ENCODE measurements at regions not wholly inside any gene's neighbourhood (a gene's known extent, or its start where the extent isn't known, plus 50 kb on each side); places are given as distances from the start of the nearest gene placed in this dataset.

DNA sequence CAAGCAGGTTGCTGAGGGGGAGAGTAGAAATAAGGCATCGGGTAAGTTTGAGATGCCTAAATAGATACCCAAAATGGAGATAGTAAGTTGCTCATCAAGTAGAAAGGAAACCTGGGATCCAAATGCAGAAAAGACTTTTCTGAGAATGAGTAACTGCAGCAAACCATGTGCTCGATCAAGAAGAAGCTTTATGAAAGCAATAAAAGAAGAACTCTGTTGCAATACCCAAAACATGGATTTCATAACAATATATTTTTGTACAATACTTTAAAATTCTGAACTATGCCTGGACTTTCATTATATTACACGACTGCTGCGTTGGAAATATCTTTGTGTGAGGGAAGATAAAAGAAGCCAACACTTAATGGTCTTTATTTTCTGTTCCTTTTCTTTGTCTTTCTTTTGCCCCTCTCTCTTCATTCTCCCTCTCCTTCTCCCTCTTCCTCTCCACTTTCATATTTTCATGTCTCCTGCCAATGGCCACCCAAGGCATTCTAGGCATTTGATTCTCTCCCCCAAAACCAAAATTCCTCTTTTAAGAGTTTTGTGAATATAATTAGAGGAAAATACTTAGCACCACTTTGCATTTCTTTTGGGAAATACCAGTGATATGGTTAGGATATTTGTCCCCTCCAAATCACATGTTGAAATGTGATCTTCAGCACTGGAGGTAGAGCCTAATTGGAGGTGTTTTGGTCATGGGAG, 257.6 kb downstream of the MREG start:
- H3K79me1 ChIP-seq (ENCODE audit: low read depth, low read length): no peaks in the 10 kb centered on the region
- H3K14ac ChIP-seq (ENCODE audit: insufficient read length): no peak overlapping the region
- ChIA-PET POLR2A (ENCODE audit: partially characterized antibody) (no interaction called here), CTCF (ENCODE audit: partially characterized antibody) (no interaction called here)
- H3K36me3 ChIP-seq (ENCODE audit: control insufficient read depth in 2 of 4, insufficient read depth in 4 of 4, low read length in 3 of 4): no peaks in the 10 kb centered on the region
- H3K4me1 ChIP-seq (replicated peaks in 1 of 4; ENCODE audit: control insufficient read depth in 3 of 4, insufficient read depth in 4 of 4, low read length in 3 of 4): no peaks in the 10 kb centered on the region
- H2BK15ac ChIP-seq (ENCODE audit: low read length): no peak overlapping the region
- no peak overlapping the region for H2BK120ac ChIP-seq (replicated peaks; ENCODE audit: low read depth, low read length)
- H2BK20ac ChIP-seq (ENCODE audit: low read length): no peak overlapping the region
- 88% methylated on average over 4 of the region's 4 CpGs; no CpG with 5 or more reads in 1 of the 2 experiments for WGBS, 2 experiments (ENCODE audit: extremely low coverage in 1 of 2, insufficient coverage in 1 of 2, insufficient read length in 1 of 2, insufficient replicate concordance in 2 of 2, low coverage in 1 of 2, low lambda C conversion rate in 2 of 2, missing lambda C conversion rate in 1 of 2)
- no peak overlapping the region for H2AK5ac ChIP-seq (ENCODE audit: low read depth, low read length)
- no peak overlapping the region for H2BK12ac ChIP-seq (ENCODE audit: low read depth, low read length)
- H2BK5ac ChIP-seq (ENCODE audit: low read depth, low read length): no peak overlapping the region
- no peak overlapping the region for H3K18ac ChIP-seq (ENCODE audit: extremely low read depth, low read length)
- no peak overlapping the region for H3K27ac ChIP-seq (ENCODE audit: low read depth, low read length)
- no peaks in the 10 kb centered on the region for H3K9me3 ChIP-seq (ENCODE audit: insufficient read depth in 2 of 2, low read depth in 1 of 2, low read length in 1 of 2)
- H4K20me1 ChIP-seq (replicated peaks in 1 of 2; ENCODE audit: control insufficient read depth in 1 of 2, insufficient read depth in 2 of 2, low read length in 2 of 2): no peaks in the 10 kb centered on the region
- H3K23ac ChIP-seq (ENCODE audit: insufficient read length): no peak overlapping the region
- no peak overlapping the region for H3K4me3 ChIP-seq (ENCODE audit: extremely low read depth in 1 of 4, insufficient read depth in 2 of 4, low read depth in 3 of 4, low read length in 4 of 4)
- H3K4ac ChIP-seq (replicated peaks; ENCODE audit: insufficient read length, low read depth, low read length): no peak overlapping the region
- H3K79me2 ChIP-seq (ENCODE audit: control insufficient read depth in 1 of 2, insufficient read depth in 2 of 2, low read length in 2 of 2): no peaks in the 10 kb centered on the region
- no peaks in the 10 kb centered on the region for H3K23me2 ChIP-seq (ENCODE audit: low read depth, low read length)
- no peak overlapping the region for H3K56ac ChIP-seq (replicated peaks; ENCODE audit: insufficient read length, low read depth, low read length)
- no peak overlapping the region for H4K91ac ChIP-seq (replicated peaks; ENCODE audit: insufficient read length, low read length)
- DNase-seq (ENCODE audit: low read depth in 1 of 2, low spot score in 2 of 2) (no peak), FAIRE-seq (no peak)
- TF ChIP-seq TEAD4 (IDR thresholded peaks at IDR 0.05; ENCODE audit: low read depth, low read length): no peak
- TF ChIP-seq EGR1 (IDR thresholded peaks at IDR 0.05; ENCODE audit: borderline replicate concordance, low read depth, low read length): no peak
- TF ChIP-seq, protein P1, sequence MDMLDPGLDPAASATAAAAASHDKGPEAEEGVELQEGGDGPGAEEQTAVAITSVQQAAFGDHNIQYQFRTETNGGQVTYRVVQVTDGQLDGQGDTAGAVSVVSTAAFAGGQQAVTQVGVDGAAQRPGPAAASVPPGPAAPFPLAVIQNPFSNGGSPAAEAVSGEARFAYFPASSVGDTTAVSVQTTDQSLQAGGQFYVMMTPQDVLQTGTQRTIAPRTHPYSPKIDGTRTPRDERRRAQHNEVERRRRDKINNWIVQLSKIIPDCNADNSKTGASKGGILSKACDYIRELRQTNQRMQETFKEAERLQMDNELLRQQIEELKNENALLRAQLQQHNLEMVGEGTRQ (IDR thresholded peaks at IDR 0.05; ENCODE audit: low read length): no peak
- TF ChIP-seq SP1 (IDR thresholded peaks at IDR 0.05; ENCODE audit: low read depth, low read length): no peak
- no peak for TF ChIP-seq KDM4A (IDR thresholded peaks at IDR 0.05; ENCODE audit: low read depth, low read length, severe bottlenecking)
- TF ChIP-seq ASH2L (IDR thresholded peaks at IDR 0.05; ENCODE audit: low read length): no peak
- no peak for TF ChIP-seq PHF8 (conservative IDR thresholded peaks at IDR 0.05; ENCODE audit: low read depth, low read length)
- no peak for TF ChIP-seq TBP (IDR thresholded peaks at IDR 0.05; ENCODE audit: low read depth, low read length)
- no peak for TF ChIP-seq NRF1 (IDR thresholded peaks at IDR 0.05; ENCODE audit: low read depth, low read length)
- no peak for TF ChIP-seq TAF1 (IDR thresholded peaks at IDR 0.05; ENCODE audit: low read depth, low read length)
- no peak overlapping the region for H2AFZ ChIP-seq (ENCODE audit: low read length)
- H3K4me2 ChIP-seq (ENCODE audit: insufficient read depth in 1 of 2, low read depth in 2 of 2, low read length in 2 of 2): no peak overlapping the region
- no peak overlapping the region for H4K8ac ChIP-seq (ENCODE audit: extremely low read depth, insufficient read depth, low read length)
- H3K27me3 ChIP-seq (replicated peaks in 1 of 4; ENCODE audit: control insufficient read depth in 3 of 4, extremely low read depth in 1 of 4, insufficient read depth in 3 of 4, low read length in 3 of 4): no peaks in the 10 kb centered on the region
- H3K9ac ChIP-seq (replicated peaks in 1 of 4; ENCODE audit: extremely low read depth in 1 of 4, low read depth in 3 of 4, low read length in 3 of 4): no peak overlapping the region
- no peak overlapping the region for H4K5ac ChIP-seq (ENCODE audit: insufficient read length, low read depth, low read length)

Measured in H1 (cell line).